ENCODE measurements at regions not wholly inside any gene's neighbourhood (a gene's known extent, or its start where the extent isn't known, plus 50 kb on each side); places are given as distances from the start of the nearest gene placed in this dataset.
"Not testable (repeated sequence)": the region's sequence is repeated elsewhere in the genome, so short reads cannot be mapped to it uniquely, and the experiment has no call there.

DNA sequence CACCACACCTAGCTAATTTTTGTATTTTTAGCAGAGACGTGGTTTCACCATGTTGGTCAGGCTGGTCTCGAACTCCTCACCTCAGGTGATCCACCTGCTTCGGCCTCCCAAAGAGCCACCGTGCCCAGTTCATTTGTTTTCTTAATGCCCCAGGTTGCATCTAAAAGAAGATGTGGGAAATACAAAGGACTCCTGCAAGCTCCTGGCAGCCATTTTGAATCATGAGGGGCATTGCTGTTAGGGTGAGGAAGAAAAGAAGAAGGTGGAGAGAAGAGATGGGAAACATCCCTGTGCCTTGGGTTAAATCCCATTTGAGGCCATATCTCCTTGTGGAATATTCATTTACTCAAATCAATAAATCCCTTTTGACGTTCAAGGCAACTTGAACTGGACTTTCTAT is 365.3 kb upstream of the ERCC4 start:
- no peak for DNase-seq

- no peak for DNase-seq
Observed at GRCh38 chr16:13557418-13557817, 362.5 kb upstream of the ERCC4 start.

- DNase-seq, result no peak
Observed at GRCh38 chr16:13558752-13559151, 361.2 kb upstream of the ERCC4 start.

GRCh38 chr16:13559624-13560023 is 360.3 kb upstream of the ERCC4 start:
- no peak for DNase-seq

- no peak for DNase-seq
Observed at GRCh38 chr16:13560151-13560550, 359.8 kb upstream of the ERCC4 start.

DNA sequence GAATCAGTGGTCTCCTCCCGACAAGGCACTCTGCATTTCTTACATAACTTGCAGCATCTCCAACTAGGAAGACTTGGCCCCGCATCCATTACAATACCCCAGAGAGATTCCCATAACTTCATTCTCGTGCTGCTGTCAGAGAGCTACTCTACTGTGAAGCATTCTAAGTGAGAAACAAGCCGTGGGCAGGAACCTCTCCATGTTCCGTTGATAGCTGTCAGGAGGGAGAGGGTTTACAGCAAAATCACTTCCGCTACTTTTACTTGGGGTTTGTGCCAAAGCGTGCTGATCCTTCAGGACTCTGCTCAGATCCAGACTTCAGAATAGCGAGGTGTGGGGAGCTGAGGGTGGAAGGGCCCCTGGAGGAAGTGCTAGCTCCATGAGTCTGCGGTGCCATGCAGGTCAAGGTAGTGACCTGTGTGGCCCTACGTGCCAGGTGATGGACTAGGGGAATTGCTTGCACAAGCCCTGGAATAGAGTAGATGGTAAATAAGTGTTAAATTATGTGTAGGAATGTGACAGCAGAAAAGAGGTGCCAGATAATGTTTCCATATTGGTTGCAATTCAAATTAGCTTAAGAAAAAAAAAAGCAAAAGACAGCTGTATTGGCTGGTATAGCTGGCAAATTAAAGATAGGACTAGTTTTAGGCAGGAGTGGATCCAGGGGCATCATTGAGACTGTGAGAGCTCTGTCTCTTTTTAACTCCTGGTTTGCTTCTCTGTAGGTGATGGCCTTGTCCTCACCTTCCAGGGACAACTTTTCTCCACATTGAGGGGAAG is 358.5 kb upstream of the ERCC4 start:
- DNase-seq, result no peak

DNA sequence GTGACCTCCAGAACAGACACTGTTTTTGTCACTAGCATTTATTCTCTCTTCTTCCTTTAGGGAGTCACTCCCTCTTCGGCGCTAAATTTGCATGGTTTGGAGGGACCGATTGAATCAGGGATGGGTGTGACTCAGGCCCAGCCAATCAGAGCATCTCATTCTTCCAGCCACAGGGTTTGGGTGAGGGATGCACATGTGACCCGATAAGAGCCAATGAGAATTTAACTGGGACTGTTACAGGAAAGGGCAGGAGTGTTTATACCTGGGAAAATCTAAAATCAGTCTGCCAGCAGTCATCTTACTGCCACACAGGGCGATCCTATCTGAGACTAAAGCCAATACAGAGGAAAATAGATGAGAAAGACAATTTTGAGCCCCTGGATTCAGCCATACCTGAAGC is 351.2 kb upstream of the ERCC4 start:
- no peak for DNase-seq

- DNase-seq, result no peak
Observed at GRCh38 chr16:13569986-13570385, 350.0 kb upstream of the ERCC4 start.

DNA sequence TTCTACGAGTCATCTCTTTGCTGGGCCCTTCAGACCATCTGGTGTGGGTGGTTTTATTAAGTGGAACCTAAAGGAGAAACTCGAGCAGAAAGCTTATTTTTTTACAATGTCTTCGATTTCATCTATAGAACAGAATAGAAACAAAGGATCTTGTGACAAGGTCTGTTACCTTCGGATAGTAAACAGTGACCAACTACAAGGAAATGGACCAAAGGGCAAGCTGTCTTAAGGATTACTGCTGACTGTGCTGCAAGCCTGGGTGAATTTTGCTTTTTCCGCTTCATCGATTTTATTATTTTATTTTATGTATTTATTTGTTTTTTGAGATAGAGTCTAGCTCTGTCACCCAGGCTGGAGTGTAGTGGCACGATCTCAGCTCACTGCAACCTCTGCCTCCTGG is 348.9 kb upstream of the ERCC4 start:
- no peak for DNase-seq

DNA sequence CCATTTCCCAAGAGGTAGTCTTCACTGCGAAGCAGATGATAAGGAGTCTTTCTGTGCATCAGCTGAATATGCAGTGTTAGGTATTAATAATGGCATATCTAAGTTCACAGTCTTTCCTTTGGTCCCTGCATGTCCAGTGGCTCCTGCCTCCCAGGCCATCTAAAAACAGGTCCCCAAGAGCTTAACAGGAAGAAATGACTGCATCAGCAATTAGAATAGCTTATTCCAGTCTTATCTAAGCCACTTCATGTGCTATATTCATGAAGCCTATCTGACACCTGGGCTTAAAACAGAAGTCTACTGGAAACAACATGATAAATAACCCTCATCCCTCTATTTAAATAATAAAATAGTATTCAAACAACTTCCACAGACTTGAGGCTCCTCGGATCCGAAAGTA is 346.1 kb upstream of the ERCC4 start:
- no peak for DNase-seq

GRCh38 chr16:13586051-13586450 is 333.9 kb upstream of the ERCC4 start:
- DNase-seq, result no peak

- no peak for DNase-seq
Observed at GRCh38 chr16:13587181-13587580, 332.8 kb upstream of the ERCC4 start.

DNA sequence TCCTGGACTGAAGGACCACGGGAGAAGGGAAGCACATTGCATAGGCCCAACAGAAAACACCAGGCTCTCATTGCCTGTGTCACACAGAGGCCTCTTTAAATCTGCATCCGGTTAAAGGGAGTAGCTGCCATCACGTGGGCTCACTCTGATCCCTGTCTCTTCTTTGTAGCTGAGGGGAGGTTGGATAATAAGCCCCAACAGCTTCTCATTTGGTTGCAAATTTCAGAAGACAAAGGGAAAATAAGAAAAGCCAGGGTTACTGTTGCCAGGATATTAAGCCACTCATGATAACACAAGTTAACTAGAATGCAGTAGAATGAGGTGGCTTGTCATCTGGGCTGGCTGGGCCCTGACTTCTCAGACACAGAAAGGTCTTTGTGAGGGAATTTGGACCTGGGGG is 325.1 kb upstream of the ERCC4 start:
- peak; percentile 40 for DNase-seq

DNA sequence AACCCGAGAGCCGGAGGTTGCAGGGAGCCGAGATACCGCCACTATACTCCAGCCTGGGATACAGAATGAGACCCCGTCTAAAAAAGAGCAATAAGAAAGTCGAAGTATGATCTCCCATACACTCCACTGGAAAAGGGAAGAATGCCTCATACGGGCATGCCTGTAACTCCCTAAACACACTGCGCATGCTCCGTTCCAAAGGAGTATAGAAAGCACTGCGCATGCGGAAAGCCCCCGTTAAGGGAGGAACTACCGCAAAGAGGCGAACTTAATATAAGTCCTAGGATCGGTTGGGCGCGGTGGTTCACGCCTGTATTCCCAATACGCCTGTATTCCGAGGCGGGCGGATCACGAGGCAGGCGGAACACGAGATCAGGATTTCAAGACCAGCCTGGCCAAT is 313.1 kb upstream of the ERCC4 start:
- no peak for DNase-seq

DNA sequence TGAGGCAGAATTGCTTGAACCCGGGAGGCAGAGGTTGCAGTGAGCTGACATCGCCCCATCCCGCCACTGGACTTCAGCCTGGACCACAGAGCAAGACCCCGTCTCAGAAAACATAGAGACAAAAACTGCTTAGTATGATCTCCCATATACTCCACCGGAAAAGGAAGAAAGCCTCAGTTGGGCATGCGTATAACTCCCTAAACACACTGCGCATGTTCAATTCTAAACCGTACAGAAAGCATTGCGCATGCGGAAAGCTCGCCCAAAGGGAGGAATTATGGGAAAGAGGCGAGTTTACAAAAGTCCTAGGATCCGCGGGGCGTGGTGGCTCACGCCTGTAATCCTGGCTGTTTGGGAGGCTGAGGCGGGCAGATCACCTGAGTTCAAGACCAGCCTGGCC is 312.7 kb upstream of the ERCC4 start:
- DNase-seq, result no peak

DNA sequence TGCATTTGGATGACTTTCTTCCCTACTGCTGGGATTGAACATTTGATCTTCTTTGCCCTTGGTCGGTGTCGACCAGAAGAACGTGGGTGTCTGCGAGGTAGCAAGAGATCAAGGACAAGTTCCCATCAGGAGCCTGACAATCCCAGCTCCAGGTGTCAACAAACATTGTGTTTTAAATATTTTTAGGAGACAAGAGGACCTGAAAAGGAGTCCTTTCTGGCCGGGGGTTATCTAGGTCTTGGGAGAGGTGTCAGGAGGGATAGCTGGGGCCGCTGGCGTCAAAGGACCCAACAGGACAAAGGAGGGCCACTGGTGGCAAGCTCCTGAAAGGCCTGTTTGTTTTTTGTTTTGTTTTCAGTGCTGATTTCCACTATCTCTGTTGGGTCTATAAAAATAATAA is 308.4 kb upstream of the ERCC4 start:
- no peak for DNase-seq

DNA sequence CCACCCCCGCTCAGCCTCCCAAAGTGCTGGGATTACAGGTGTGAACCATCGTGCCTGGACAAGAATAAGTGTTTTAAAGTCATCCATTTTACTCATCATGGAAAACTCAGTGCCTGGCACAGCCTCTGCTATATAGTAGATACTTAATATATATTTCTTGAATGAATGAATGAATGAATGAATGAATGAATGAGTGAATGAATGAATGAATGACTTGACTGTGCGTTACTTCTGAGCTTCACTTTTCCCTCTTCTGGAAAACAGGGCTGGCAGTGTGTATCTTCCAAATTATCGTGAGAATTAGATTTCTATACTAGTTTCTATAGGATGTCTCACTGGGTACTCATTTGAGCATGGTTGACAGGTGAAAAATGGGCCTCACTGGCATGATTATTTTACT is 307.3 kb upstream of the ERCC4 start:
- no peak for DNase-seq

GRCh38 chr16:13613165-13613564 is 306.8 kb upstream of the ERCC4 start:
- DNase-seq, result no peak

DNA sequence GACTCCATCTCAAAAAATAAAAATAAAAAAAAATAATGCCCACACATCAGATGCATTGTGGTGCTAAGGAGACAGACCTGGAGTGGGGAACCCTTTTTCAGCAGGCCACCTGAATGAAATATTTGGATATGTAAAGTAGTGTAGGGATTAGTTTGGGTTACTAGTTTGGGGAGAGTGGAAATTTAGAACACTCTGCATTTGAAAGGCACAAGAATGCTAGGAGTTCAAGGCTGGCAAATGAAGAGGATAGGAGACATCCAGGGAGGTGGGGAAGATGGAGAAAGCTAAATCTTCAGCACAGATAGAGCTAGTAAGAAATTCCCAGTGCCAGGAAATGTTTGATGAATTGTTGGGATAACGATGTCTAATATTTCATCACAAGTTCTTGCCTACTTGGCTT is 298.3 kb upstream of the ERCC4 start:
- DNase-seq, result no peak

DNA sequence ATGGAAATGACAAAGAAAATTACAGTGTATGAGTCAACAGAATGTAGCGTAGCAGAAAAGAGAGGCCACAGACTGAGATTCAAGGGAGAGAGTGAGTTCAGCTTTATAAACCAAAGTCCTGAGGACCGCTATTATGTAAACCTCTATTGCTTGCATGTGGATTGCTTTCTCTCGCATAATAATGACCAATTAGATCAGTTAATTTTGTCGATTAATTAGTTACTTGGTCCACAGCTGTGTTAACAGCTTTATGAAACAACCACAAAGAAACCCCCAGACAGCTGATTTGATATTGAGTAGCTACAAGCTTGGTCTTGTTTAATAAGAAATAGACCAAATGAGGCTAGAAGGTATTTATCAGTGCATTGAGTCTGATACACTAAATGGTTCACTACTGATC is 291.8 kb upstream of the ERCC4 start:
- DNase-seq, result no peak

DNA sequence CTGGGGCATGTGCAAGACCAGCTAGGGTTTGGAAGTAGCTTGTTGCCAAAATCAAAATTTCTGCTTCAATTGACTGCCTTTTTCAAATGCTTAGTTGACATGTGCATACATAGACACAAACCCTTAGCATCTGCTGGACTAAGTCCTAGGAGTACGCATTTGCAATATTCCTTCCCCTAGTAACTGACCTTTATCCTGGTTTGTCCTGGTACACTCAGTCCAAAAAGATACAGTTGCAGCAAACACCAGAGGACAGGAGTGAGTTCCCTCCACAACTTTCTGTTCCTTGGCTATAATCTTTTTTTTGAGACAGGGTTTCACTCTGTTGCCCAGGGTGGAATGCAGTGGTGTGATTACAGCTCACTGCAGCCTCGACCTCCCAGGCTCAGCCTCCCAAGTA is 290.2 kb upstream of the ERCC4 start:
- no peak for DNase-seq

DNA sequence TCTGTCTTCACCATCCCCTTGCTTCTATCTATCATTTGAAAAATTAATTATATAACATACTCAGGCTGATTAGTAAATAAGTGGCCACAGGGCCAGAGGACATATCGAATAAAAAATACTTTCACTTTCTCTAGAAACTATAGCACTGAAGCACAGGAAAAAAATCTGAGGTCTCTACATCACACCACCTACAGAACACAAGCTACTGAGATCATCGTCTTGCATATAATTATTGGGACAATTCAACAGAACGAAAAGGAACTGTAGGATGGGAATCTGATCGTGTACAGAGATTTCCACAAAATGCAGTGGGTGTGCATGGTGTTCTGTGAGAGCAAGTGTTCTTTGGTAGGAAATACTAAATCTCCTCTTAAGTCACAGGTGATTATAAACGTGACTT is 289.6 kb upstream of the ERCC4 start:
- DNase-seq, result no peak

- no peak for DNase-seq
Observed at GRCh38 chr16:13631213-13631767, 288.7 kb upstream of the ERCC4 start.

GRCh38 chr16:13631916-13632315 is 288.0 kb upstream of the ERCC4 start:
- no peak for DNase-seq

- DNase-seq, result not testable (repeated sequence)
Observed at GRCh38 chr16:13632504-13632903, 287.4 kb upstream of the ERCC4 start.
